ENCODE measurements at regions not wholly inside any gene's neighbourhood (a gene's known extent, or its start where the extent isn't known, plus 50 kb on each side); places are given as distances from the start of the nearest gene placed in this dataset.

- no peak for DNase-seq (ENCODE audit: low spot score)
Observed at GRCh38 chr14:101330416-101331140, 230.7 kb upstream of the DIO3 start.

- no peak for DNase-seq (ENCODE audit: low spot score)
Observed at GRCh38 chr14:101331141-101331525, 230.2 kb upstream of the DIO3 start.

- no peak for DNase-seq (ENCODE audit: low spot score)
Observed at GRCh38 chr14:101331661-101332169, 229.6 kb upstream of the DIO3 start.

- no peak for DNase-seq (ENCODE audit: low spot score)
Observed at GRCh38 chr14:101332281-101332680, 229.0 kb upstream of the DIO3 start.

GRCh38 chr14:101333335-101334280, 227.7 kb upstream of the DIO3 start:
- DNase-seq (ENCODE audit: low spot score) = no peak

GRCh38 chr14:101334656-101335055, 226.6 kb upstream of the DIO3 start:
- no peak for DNase-seq (ENCODE audit: low spot score)

GRCh38 chr14:101335061-101335661, 226.1 kb upstream of the DIO3 start:
- no peak for DNase-seq (ENCODE audit: low spot score)

- DNase-seq (ENCODE audit: low spot score) = no peak
Observed at GRCh38 chr14:101336183-101336582, 225.1 kb upstream of the DIO3 start.

GRCh38 chr14:101337053-101337452, 224.2 kb upstream of the DIO3 start:
- no peak for DNase-seq (ENCODE audit: low spot score)

- DNase-seq (ENCODE audit: low spot score) = no peak
Observed at GRCh38 chr14:101340556-101340955, 220.7 kb upstream of the DIO3 start.

- DNase-seq (ENCODE audit: low spot score) = no peak
Observed at GRCh38 chr14:101347893-101348777, 213.2 kb upstream of the DIO3 start.

- no peak for DNase-seq (ENCODE audit: low spot score)
Observed at GRCh38 chr14:101349108-101349507, 212.2 kb upstream of the DIO3 start.

GRCh38 chr14:101350021-101350420, 211.3 kb upstream of the DIO3 start:
- no peak for DNase-seq (ENCODE audit: low spot score)

- no peak for DNase-seq (ENCODE audit: low spot score)
Observed at GRCh38 chr14:101350691-101351090, 210.6 kb upstream of the DIO3 start.

GRCh38 chr14:101351146-101351545, 210.1 kb upstream of the DIO3 start:
- DNase-seq (ENCODE audit: low spot score) = no peak

- DNase-seq (ENCODE audit: low spot score) = no peak
Observed at GRCh38 chr14:101351769-101352168, 209.5 kb upstream of the DIO3 start.

- no peak for DNase-seq (ENCODE audit: low spot score)
Observed at GRCh38 chr14:101352567-101352966, 208.7 kb upstream of the DIO3 start.

- no peak for DNase-seq (ENCODE audit: low spot score)
Observed at GRCh38 chr14:101353422-101353821, 207.9 kb upstream of the DIO3 start.

- no peak for DNase-seq (ENCODE audit: low spot score)
Observed at GRCh38 chr14:101354726-101355125, 206.6 kb upstream of the DIO3 start.

- no peak for DNase-seq (ENCODE audit: low spot score)
Observed at GRCh38 chr14:101355284-101355683, 206.0 kb upstream of the DIO3 start.

GRCh38 chr14:101357038-101357437, 204.3 kb upstream of the DIO3 start:
- DNase-seq (ENCODE audit: low spot score) = no peak
